ENCODE measurements at regions not wholly inside any gene's neighbourhood (a gene's known extent, or its start where the extent isn't known, plus 50 kb on each side); places are given as distances from the start of the nearest gene placed in this dataset.

DNA sequence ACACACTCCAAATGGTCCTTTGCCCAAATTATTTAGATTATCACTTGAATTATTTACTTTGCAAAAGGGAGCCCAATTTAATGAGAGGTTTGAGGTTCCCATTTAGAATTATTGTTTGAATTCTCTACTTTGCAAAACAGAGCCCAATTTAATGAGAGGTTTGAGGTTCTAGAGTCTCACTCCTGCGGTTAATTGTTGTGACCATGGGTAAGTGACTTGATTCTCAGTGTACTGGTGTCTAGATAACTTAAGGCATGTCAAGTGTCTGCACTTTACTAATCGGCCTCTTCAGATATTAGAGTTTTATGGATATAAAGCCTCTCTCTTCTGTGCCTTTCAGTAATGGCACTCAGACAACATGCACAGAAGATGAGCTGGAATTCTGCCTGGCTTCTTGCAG, 67.5 kb downstream of the YIPF5 start:
- no peaks in the 10 kb centered on the region for H3K36me3 ChIP-seq (ENCODE audit: control insufficient read depth, insufficient read depth, low read length)
- H3K4me3 ChIP-seq (ENCODE audit: low read depth, low read length): no peak overlapping the region
- no peaks in the 10 kb centered on the region for H3K27me3 ChIP-seq (ENCODE audit: control insufficient read depth, insufficient read depth, low read length)
- TF ChIP-seq, protein P1, sequence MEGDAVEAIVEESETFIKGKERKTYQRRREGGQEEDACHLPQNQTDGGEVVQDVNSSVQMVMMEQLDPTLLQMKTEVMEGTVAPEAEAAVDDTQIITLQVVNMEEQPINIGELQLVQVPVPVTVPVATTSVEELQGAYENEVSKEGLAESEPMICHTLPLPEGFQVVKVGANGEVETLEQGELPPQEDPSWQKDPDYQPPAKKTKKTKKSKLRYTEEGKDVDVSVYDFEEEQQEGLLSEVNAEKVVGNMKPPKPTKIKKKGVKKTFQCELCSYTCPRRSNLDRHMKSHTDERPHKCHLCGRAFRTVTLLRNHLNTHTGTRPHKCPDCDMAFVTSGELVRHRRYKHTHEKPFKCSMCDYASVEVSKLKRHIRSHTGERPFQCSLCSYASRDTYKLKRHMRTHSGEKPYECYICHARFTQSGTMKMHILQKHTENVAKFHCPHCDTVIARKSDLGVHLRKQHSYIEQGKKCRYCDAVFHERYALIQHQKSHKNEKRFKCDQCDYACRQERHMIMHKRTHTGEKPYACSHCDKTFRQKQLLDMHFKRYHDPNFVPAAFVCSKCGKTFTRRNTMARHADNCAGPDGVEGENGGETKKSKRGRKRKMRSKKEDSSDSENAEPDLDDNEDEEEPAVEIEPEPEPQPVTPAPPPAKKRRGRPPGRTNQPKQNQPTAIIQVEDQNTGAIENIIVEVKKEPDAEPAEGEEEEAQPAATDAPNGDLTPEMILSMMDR (IDR thresholded peaks at IDR 0.05; ENCODE audit: insufficient read depth, low read length, poor library complexity, severe bottlenecking): no peak
- no peak for DNase-seq (ENCODE audit: low read depth)

DNA sequence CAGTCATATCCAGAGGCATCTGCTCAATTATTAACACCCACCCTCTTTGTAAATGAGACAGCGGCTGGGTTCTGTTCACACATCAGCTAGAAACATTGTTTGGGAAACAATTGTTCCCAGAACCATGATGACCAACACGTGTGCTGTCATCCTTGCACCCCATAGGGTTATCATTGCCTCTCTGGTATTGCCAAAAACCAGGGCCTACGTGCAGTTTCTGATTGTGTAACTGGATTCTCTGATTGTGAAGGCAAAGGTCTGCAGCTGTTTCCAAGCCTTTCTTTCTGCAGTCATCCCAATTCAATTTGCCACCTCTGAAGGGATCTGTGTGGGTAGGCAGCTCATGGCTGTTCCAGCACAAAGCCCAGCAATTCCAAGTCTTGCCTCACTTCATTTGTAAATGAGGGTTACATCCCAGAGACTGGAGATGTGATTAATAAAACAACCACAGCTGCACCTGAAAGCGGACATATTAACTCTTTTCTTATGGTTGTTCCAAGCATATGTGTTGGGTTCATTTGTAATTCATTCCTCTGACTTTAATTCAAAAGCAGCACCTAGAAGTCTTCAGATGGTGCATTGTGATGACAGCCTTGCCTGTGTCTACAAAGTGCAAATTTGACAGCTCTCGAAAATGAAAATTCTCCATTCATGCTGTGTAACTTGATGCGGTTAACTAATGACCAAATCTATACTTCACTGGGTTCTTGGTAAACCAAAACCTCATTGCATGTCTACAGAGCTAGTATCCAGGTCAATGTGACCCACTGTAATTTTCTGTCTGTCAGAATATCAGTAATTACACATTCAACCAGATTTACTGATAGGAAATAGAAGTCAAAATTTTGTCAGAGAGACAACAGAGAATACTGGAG, 66.6 kb downstream of the YIPF5 start:
- no peak for DNase-seq (ENCODE audit: low read depth)
- TF ChIP-seq, protein P1 (IDR thresholded peaks at IDR 0.05; ENCODE audit: insufficient read depth, low read length, poor library complexity, severe bottlenecking): no peak
- Histone ChIP-seq H3K4me3 (ENCODE audit: low read depth, low read length) (no peak overlapping the region), H3K27me3 (ENCODE audit: control insufficient read depth, insufficient read depth, low read length) (no peaks in the 10 kb centered on the region), H3K36me3 (ENCODE audit: control insufficient read depth, insufficient read depth, low read length) (no peaks in the 10 kb centered on the region)

DNA sequence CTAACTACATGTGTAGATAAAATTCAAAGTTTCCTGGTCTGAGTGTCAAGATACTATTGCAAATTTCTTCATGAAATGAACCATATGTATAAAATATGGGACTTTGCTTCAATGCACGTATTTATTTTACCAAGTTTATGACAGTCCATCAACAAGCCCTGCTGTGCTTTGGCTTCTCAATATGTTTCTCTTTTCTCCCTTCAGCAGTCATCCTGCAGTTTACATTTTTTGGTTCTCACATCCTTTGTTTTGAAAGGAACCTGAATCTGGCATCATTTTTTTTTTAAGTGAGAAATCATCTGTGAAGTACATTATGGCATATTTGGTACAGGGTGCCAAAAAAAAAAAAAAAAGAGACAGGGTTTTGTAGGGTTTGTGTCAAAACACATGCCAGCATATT, 65.1 kb downstream of the YIPF5 start:
- DNase-seq (ENCODE audit: low read depth): no peak
- TF ChIP-seq, protein P1 (IDR thresholded peaks at IDR 0.05; ENCODE audit: insufficient read depth, low read length, poor library complexity, severe bottlenecking): no peak
- H3K4me3 ChIP-seq (ENCODE audit: low read depth, low read length): no peak overlapping the region
- H3K27me3 ChIP-seq (ENCODE audit: control insufficient read depth, insufficient read depth, low read length): no peaks in the 10 kb centered on the region
- no peaks in the 10 kb centered on the region for H3K36me3 ChIP-seq (ENCODE audit: control insufficient read depth, insufficient read depth, low read length)

DNA sequence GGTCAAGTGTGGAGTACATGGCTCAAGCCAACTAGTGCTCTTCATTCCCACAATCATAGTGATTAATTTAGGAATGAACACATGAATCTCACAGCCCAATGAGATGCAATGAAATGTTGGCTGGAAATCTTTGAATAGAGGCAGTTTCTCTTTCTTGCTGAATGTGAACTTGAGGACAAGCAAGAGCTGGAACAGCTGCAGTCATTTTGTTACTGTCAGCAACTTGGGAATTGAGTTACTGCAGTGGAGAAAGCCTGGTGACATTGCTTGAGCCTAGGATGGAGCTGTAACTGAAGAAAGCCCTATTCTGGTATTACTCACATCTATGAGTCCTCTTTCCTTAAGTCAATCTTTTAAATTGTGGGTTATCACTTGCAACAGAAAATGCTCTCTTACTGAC, 62.3 kb downstream of the YIPF5 start:
- TF ChIP-seq, protein P1 (IDR thresholded peaks at IDR 0.05; ENCODE audit: insufficient read depth, low read length, poor library complexity, severe bottlenecking): no peak
- Histone ChIP-seq H3K4me3 (ENCODE audit: low read depth, low read length) (no peak overlapping the region), H3K36me3 (ENCODE audit: control insufficient read depth, insufficient read depth, low read length) (no peaks in the 10 kb centered on the region), H3K27me3 (ENCODE audit: control insufficient read depth, insufficient read depth, low read length) (no peaks in the 10 kb centered on the region)
- no peak for DNase-seq (ENCODE audit: low read depth)

All from kidney epithelial cell (primary cell).